ENCODE measurements at regions not wholly inside any gene's neighbourhood (a gene's known extent, or its start where the extent isn't known, plus 50 kb on each side); places are given as distances from the start of the nearest gene placed in this dataset.

DNA sequence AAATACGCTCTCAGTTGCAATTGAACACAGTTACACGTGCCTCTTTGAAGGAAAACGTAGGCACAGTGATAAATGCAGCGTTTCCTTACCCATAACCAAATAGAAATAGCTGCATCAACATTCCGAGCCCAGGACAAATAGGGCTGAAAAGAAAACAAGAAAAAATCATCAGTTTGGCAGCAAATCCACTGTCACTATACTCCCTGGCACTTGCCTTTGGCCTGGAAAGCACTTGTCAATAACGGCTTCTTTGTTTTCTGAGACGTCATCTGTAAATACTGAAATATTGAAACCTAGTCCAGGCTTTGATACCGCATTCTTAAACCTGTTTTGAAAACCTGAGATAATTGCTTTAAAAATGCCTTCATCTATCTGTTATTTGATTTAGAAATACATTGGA is 167.2 kb upstream of the AKR1E2 start:
- no peak for DNase-seq (ENCODE audit: low read depth)
- H3K4me3 ChIP-seq (ENCODE audit: low read depth, low read length), result no peak overlapping the region
- TF ChIP-seq, protein P1, sequence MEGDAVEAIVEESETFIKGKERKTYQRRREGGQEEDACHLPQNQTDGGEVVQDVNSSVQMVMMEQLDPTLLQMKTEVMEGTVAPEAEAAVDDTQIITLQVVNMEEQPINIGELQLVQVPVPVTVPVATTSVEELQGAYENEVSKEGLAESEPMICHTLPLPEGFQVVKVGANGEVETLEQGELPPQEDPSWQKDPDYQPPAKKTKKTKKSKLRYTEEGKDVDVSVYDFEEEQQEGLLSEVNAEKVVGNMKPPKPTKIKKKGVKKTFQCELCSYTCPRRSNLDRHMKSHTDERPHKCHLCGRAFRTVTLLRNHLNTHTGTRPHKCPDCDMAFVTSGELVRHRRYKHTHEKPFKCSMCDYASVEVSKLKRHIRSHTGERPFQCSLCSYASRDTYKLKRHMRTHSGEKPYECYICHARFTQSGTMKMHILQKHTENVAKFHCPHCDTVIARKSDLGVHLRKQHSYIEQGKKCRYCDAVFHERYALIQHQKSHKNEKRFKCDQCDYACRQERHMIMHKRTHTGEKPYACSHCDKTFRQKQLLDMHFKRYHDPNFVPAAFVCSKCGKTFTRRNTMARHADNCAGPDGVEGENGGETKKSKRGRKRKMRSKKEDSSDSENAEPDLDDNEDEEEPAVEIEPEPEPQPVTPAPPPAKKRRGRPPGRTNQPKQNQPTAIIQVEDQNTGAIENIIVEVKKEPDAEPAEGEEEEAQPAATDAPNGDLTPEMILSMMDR (conservative IDR thresholded peaks at IDR 0.05; ENCODE audit: low read depth, low read length), result no peak

DNA sequence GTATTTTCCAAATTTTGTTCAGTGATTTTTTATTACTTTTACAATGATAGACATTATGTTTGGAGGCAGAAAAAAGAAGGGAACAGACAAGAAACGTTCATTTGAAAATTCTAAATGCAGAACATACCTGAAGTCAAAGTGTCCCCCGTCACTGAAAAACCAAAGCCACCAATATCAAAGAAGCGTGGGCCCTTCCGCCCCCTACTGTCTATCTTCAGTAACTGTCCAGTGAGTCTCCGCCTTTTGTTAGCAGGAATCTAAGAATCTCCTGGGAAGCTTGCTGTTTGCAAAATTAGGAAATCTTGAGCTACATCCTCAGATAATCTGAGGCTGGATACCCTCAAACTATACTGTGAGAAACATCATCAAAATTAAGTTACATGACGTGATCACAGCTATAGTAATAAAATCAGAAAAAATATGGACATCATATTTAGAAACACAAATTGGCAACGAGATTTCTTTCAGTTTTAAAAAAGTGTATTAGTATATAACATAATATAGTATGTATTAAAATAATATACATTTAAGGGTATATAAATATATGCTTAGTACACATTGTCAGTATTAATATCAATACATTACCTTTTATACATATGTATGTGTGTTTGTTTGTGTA is 169.3 kb upstream of the AKR1E2 start:
- DNase-seq (ENCODE audit: low read depth), result no peak
- TF ChIP-seq, protein P1 (conservative IDR thresholded peaks at IDR 0.05; ENCODE audit: low read depth, low read length), result peak; percentile 97
- no peak overlapping the region for H3K4me3 ChIP-seq (ENCODE audit: low read depth, low read length)

GRCh38 chr10:4655879-4656278 is 170.1 kb upstream of the AKR1E2 start:
- no peak overlapping the region for H3K4me3 ChIP-seq (ENCODE audit: low read depth, low read length)
- DNase-seq (ENCODE audit: low read depth), result no peak
- TF ChIP-seq, protein P1 (conservative IDR thresholded peaks at IDR 0.05; ENCODE audit: low read depth, low read length), result no peak

DNA sequence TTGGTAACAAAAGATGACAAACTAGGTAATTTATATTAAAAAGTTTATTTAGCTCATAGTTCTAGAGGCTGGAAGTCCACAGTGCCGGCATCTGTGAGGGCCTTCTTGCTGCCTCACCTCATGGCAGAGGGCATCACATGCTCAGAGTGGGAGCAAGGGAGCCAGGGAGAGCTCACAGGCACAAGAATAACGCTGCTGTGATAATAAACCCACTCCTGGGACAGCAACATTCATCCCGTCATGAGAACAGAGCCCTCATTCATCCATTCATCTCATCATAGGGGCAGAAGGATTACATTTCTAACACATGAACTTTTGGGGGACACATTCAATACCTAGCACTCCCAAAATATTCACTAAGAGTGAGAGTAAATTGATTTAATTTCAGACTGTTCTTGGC is 170.6 kb upstream of the AKR1E2 start:
- DNase-seq (ENCODE audit: low read depth), result no peak
- TF ChIP-seq, protein P1 (conservative IDR thresholded peaks at IDR 0.05; ENCODE audit: low read depth, low read length), result no peak
- H3K4me3 ChIP-seq (ENCODE audit: low read depth, low read length), result no peak overlapping the region

DNA sequence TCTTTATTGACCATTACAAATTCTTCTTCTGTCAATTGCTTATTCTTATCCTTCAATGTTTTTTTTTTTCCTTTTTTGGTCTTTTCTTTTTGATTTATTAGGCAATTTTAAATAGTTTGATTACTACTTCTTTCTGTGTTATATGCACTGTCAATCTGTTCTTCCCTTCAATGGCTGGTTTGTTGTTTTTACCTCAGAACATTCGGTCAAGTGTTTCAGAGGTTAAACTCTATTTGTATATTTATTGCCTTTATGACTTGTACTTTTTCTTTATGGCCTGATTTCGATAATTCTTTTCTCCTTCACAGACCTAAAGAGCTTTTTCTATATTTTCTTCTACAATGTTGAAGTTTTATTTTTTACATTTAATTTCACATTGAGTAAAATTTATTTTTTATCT is 171.5 kb upstream of the AKR1E2 start:
- DNase-seq (ENCODE audit: low read depth), result no peak
- TF ChIP-seq, protein P1 (conservative IDR thresholded peaks at IDR 0.05; ENCODE audit: low read depth, low read length), result no peak
- no peak overlapping the region for H3K4me3 ChIP-seq (ENCODE audit: low read depth, low read length)

- TF ChIP-seq, protein P1 (conservative IDR thresholded peaks at IDR 0.05; ENCODE audit: low read depth, low read length), result no peak
- H3K4me3 ChIP-seq (ENCODE audit: low read depth, low read length), result no peak overlapping the region
- no peak for DNase-seq (ENCODE audit: low read depth)
Measured at GRCh38 chr10:4653160-4653559, 172.8 kb upstream of the AKR1E2 start.
